ENCODE measurements at regions not wholly inside any gene's neighbourhood (a gene's known extent, or its start where the extent isn't known, plus 50 kb on each side); places are given as distances from the start of the nearest gene placed in this dataset.
"Not testable (repeated sequence)": the region's sequence is repeated elsewhere in the genome, so short reads cannot be mapped to it uniquely, and the experiment has no call there.

- no peak for DNase-seq (ENCODE audit: low spot score)
- Histone ChIP-seq H3K36me3 (ENCODE audit: low read depth) (no peaks in the 10 kb centered on the region), H3K4me3 (ENCODE audit: severe bottlenecking) (no peak overlapping the region), H3K27me3 (ENCODE audit: insufficient read depth, poor library complexity, severe bottlenecking) (no peaks in the 10 kb centered on the region), H3K9me3 (ENCODE audit: severe bottlenecking) (no peaks in the 10 kb centered on the region), H3K27ac (ENCODE audit: poor library complexity, severe bottlenecking) (no peak overlapping the region), H3K4me1 (ENCODE audit: insufficient read depth, poor library complexity, severe bottlenecking) (no peaks in the 10 kb centered on the region)
- no peak for TF ChIP-seq CTCF (IDR thresholded peaks at IDR 0.05; ENCODE audit: poor library complexity, severe bottlenecking)
- no peak for ATAC-seq (ENCODE audit: low read depth)
Measured at GRCh38 chr4:132427125-132427524, 722.0 kb upstream of the PCDH10 start.

GRCh38 chr4:132437117-132437516 is 712.0 kb upstream of the PCDH10 start:
- no peak overlapping the region for H3K27ac ChIP-seq (ENCODE audit: poor library complexity, severe bottlenecking)
- no peak for DNase-seq (ENCODE audit: low spot score)
- H3K9me3 ChIP-seq (ENCODE audit: severe bottlenecking): no peaks in the 10 kb centered on the region
- no peak for ATAC-seq (ENCODE audit: low read depth)
- no peak for TF ChIP-seq CTCF (IDR thresholded peaks at IDR 0.05; ENCODE audit: poor library complexity, severe bottlenecking)
- no peak overlapping the region for H3K4me3 ChIP-seq (ENCODE audit: severe bottlenecking)
- no peaks in the 10 kb centered on the region for H3K36me3 ChIP-seq (ENCODE audit: low read depth)
- no peaks in the 10 kb centered on the region for H3K4me1 ChIP-seq (ENCODE audit: insufficient read depth, poor library complexity, severe bottlenecking)
- H3K27me3 ChIP-seq (ENCODE audit: insufficient read depth, poor library complexity, severe bottlenecking): no peaks in the 10 kb centered on the region

GRCh38 chr4:132445386-132445785 is 703.7 kb upstream of the PCDH10 start:
- H3K27ac ChIP-seq (ENCODE audit: poor library complexity, severe bottlenecking): no peak overlapping the region
- no peak overlapping the region for H3K4me3 ChIP-seq (ENCODE audit: severe bottlenecking)
- no peaks in the 10 kb centered on the region for H3K4me1 ChIP-seq (ENCODE audit: insufficient read depth, poor library complexity, severe bottlenecking)
- H3K27me3 ChIP-seq (ENCODE audit: insufficient read depth, poor library complexity, severe bottlenecking): no peaks in the 10 kb centered on the region
- ATAC-seq (ENCODE audit: low read depth) (no peak), DNase-seq (ENCODE audit: low spot score) (no peak)
- H3K36me3 ChIP-seq (ENCODE audit: low read depth): no peaks in the 10 kb centered on the region
- H3K9me3 ChIP-seq (ENCODE audit: severe bottlenecking): peaks cover 3% of the 10 kb centered on the region
- TF ChIP-seq CTCF (IDR thresholded peaks at IDR 0.05; ENCODE audit: poor library complexity, severe bottlenecking): no peak

GRCh38 chr4:132457987-132458386 is 691.1 kb upstream of the PCDH10 start:
- H3K9me3 ChIP-seq (ENCODE audit: severe bottlenecking); H3K4me1 ChIP-seq (ENCODE audit: insufficient read depth, poor library complexity, severe bottlenecking); H3K27ac ChIP-seq (ENCODE audit: poor library complexity, severe bottlenecking); H3K36me3 ChIP-seq (ENCODE audit: low read depth); H3K4me3 ChIP-seq (ENCODE audit: severe bottlenecking); ATAC-seq (ENCODE audit: low read depth); DNase-seq (ENCODE audit: low spot score); H3K27me3 ChIP-seq (ENCODE audit: insufficient read depth, poor library complexity, severe bottlenecking): not testable (repeated sequence)

GRCh38 chr4:132479543-132479942 is 669.6 kb upstream of the PCDH10 start:
- Histone ChIP-seq H3K4me1 (ENCODE audit: insufficient read depth, poor library complexity, severe bottlenecking) (no peaks in the 10 kb centered on the region), H3K4me3 (ENCODE audit: severe bottlenecking) (no peak overlapping the region), H3K27me3 (ENCODE audit: insufficient read depth, poor library complexity, severe bottlenecking) (no peaks in the 10 kb centered on the region), H3K9me3 (ENCODE audit: severe bottlenecking) (no peaks in the 10 kb centered on the region), H3K36me3 (ENCODE audit: low read depth) (no peaks in the 10 kb centered on the region), H3K27ac (ENCODE audit: poor library complexity, severe bottlenecking) (no peak overlapping the region)
- no peak for ATAC-seq (ENCODE audit: low read depth)
- TF ChIP-seq CTCF (IDR thresholded peaks at IDR 0.05; ENCODE audit: poor library complexity, severe bottlenecking): no peak
- DNase-seq (ENCODE audit: low spot score): no peak

All from RWPE2 (cell line).